ENCODE measurements at regions not wholly inside any gene's neighbourhood (a gene's known extent, or its start where the extent isn't known, plus 50 kb on each side); places are given as distances from the start of the nearest gene placed in this dataset.

GRCh38 chr7:94087664-94088352 is 83.7 kb upstream of the BET1 start:
- peak; percentile 98 for TF ChIP-seq CTCF (conservative IDR thresholded peaks at IDR 0.05; ENCODE audit: low read length)
- no peak for TF ChIP-seq EZH2phosphoT487 (IDR thresholded peaks at IDR 0.05; ENCODE audit: borderline replicate concordance, low read depth, low read length)

Data from OCI-LY7 (cell line).